Right atrium auricular region (tissue), 2 donors: ENCODE measurements at regions not wholly inside any gene's neighbourhood (a gene's known extent, or its start where the extent isn't known, plus 50 kb on each side); places are given as distances from the start of the nearest gene placed in this dataset.
A peak's percentile ranks its signal among the peaks of the same experiment; 100 is the strongest.

Experiments used
- DNase-seq: peaks from one replicate; pipeline ENCODE4 v3.0.0-alpha.2; 2019; ENCODE audit warnings: low spot score
- H3K27ac ChIP-seq, 2 donors: fragments of 200-600 bp; sonication (generic); 1 replicate in 1 of 2; 2 replicates in 1 of 2; pipeline ENCODE4 v1.5.1; 2016 to 2019
- H3K27me3 ChIP-seq, 2 donors: fragments of 200-600 bp; sonication (generic); one replicate each; pipeline versions ENCODE4 v1.5.1 to v1.6.0; 2017 to 2019
- H3K36me3 ChIP-seq: fragments of 200-600 bp; sonication (generic); one replicate; pipeline ENCODE4 v1.5.1; 2016
- H3K4me1 ChIP-seq, 2 donors: fragments of 200-600 bp; sonication (generic); one replicate each; pipeline versions ENCODE4 v1.5.1 to v1.6.0; 2017 to 2019
- H3K4me3 ChIP-seq, 2 donors: fragments of 200-600 bp; sonication (generic); 1 replicate in 1 of 2; 2 replicates in 1 of 2; pipeline ENCODE4 v1.5.1; 2017 to 2019; ENCODE audit warnings: mild to moderate bottlenecking in 1 of 2, moderate library complexity in 1 of 2
- H3K9me3 ChIP-seq, 2 donors: fragments of 200-600 bp; sonication (generic); one replicate each; pipeline ENCODE4 v1.5.1; 2019
- CTCF ChIP-seq, 2 donors: fragments of 200-600 bp; sonication (generic); IDR thresholded peaks; one replicate each; pipeline ENCODE4 v1.5.1; 2019; ENCODE audit warnings: antibody characterized with exemption in 2 of 2

DNA sequence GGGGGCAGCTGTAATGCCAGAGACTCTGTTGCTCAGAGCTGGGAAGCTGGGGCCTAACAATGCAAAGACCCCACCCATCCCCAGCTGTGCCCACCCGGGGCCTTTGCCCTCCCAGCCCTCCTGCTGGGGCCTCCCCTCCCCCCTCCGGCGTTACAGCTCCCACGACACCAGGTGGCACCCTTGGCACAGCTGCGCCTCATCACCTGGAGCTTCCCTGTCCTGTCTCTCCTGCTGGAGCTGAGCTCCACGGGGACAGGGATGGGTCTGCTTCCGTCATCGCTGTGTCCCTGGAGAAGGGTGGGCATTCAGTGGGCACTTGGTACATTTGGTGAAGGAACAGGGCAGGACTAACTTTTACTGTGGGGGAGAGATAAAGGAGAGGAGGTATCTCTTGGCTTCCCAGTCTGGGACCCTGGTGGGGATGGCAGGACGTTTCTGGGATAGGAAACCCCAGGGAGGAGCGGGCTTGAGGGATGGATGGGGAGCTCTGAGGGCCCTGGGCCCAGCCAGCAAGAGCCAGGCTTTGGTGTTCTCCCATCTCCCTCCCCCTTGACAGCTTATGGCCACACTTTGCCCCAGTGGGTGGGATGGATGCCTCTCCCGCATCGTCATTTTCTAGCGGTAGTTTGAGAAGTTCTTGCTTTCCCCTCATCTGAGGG, 453.2 kb downstream of the PTPRU start:
- Histone ChIP-seq H3K27me3 (no peaks in the 10 kb centered on the region), H3K4me3 (no peak overlapping the region), H3K36me3 (no peaks in the 10 kb centered on the region), H3K4me1 (no peaks in the 10 kb centered on the region), H3K9me3 (peaks cover 0 to 8% of the 10 kb centered on the region in 2 donors), H3K27ac (no peak overlapping the region)
- TF ChIP-seq CTCF (IDR thresholded peaks at IDR 0.05) = no peak
- DNase-seq = no peak

DNA sequence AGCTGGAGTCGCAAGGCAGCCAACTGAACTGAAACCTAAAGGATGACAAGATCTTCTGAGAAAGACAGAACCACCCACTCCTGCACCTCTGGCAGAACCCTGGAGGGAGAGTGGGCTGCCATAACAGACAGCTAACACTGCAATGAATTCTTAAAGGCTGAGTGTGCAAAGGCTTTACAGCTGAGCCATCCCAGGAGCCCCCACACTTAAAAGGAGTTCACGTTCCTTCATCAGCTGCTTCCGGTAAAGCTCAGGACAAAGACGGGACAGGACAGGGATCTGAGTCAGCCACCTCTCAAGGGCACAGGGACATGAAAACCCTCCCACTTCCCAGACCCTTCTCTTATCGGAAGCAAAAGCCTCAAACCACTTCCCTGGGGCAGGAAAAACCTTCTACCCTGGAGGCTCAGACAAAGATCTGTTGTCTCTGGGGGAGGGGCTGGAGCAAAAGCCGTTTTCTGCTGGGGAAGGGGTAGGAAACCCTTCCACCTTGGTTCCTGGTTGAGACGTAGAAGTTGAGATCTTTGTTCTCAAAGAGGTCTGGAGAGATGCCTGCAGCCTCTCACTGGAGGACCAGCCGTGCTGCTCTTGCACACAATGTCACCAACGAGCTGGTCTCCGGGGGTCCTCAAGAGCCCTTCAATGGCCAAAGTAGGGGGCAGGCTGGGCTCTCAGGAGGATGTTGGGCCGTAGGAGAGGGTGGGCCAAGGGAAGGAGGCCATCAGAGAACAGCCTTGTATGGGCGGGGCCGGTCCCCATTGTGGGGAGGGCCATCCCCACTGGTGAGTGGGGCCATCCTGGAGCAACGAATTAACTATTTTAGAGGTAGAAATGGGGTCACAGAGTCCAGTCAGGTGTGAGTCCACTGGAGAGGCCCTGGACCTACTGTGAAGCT, 452.4 kb downstream of the PTPRU start:
- DNase-seq = no peak
- H3K9me3 ChIP-seq = peaks cover 0 to 8% of the 10 kb centered on the region in 2 donors
- no peak overlapping the region for H3K4me3 ChIP-seq
- no peaks in the 10 kb centered on the region for H3K27me3 ChIP-seq
- TF ChIP-seq CTCF (IDR thresholded peaks at IDR 0.05) = no peak
- no peaks in the 10 kb centered on the region for H3K36me3 ChIP-seq
- no peak overlapping the region for H3K27ac ChIP-seq
- H3K4me1 ChIP-seq = no peaks in the 10 kb centered on the region

DNA sequence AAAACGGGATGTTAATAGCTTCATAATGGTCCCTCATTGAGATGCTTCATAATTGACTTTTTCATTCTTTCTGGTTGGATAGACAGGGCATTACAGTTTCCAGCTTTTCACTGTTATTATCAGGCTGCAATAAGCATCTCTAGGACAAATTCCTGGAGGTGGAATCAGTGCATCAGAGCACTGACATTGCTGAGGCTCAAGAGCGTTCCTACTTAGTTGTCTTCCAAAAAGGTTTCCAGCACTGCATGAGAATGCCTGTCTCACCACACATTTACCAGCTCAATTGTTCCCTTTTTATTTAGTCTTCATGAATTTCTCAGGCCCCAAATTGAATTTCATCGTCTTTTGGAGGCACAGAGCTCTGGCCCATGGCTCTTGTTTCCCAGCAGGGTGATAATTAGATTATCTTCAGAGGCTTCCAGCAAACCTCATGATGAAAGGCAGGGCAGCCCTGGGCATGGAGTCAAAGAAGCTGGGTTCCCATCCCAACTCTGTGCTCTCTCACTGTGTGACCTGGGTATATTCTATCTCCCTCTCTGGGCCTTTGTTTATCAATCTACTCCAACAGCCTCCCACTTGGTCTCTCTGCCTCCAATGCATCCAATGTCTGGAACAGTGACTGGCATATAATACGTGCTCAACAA, 451.4 kb downstream of the PTPRU start:
- H3K36me3 ChIP-seq = no peaks in the 10 kb centered on the region
- H3K9me3 ChIP-seq = peaks cover 0 to 2% of the 10 kb centered on the region in 2 donors
- no peaks in the 10 kb centered on the region for H3K4me1 ChIP-seq
- no peak for TF ChIP-seq CTCF (IDR thresholded peaks at IDR 0.05)
- H3K4me3 ChIP-seq = no peak overlapping the region
- no peaks in the 10 kb centered on the region for H3K27me3 ChIP-seq
- no peak overlapping the region for H3K27ac ChIP-seq
- DNase-seq = no peak

DNA sequence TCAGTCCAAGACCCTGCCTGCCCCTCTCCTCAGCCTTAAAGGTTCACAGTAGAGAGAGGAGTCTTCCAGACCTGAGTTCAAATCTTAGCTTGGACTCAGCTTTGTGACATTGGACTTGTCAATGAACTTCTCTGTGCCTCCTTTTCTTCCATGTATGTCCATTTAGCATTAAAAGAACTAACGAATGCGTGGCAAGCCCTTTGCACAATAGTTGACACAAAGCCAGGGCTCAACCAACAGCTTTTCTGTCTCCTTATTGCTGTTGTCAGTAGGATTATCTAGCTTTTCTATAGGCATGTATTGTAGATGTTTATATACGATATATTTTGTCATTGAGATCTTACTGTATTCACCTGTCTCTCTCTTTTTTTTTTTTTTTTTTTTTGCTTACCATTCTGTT, 450.8 kb downstream of the PTPRU start:
- Histone ChIP-seq H3K27me3 (no peaks in the 10 kb centered on the region), H3K4me1 (no peaks in the 10 kb centered on the region), H3K4me3 (no peak overlapping the region), H3K36me3 (no peaks in the 10 kb centered on the region), H3K9me3 (no peaks in the 10 kb centered on the region), H3K27ac (no peak overlapping the region)
- DNase-seq = no peak
- TF ChIP-seq CTCF (IDR thresholded peaks at IDR 0.05) = no peak

DNA sequence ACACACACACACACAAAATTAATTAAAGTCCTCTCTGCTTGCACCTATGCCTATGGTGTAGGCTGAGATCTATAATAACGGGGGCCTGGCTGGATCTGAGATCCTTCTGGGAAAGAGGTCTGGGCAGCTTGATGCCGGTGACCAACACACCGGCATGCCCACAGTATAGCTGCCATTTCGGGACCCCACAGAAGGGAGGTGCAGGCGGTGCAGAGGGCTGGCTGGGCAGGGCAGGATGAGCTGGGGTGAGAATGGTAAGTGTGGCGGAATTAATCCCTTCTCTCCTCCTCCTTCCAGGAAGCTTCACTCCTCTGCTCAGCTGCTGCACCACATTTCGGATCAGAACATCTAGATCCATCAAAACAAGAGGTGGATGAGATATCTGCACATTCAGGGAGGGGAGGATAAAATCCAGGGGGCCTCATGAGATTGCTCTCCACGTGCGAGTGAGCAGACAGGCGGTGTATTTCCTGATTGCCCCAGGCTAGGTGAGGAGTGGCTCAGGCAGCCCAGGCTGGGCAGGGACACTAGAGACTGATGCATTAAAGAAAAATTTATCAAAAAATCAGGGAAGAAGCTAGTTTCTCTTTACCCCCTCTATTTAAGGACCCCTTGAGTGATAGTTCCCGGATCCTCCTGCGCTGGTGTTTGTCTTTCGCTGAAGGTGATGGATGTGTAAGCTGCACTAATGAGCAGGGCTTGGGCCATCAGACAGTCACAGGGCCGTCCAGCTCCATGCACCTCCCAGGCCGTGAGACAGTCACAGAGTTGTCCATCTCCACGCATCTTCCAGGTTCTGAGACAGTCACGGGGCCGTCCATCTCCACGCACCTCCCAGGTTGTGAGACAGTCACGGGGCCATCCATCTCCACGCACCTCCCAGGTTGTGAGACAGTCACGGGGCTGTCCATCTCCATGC, 449.9 kb downstream of the PTPRU start:
- no peaks in the 10 kb centered on the region for H3K36me3 ChIP-seq
- H3K4me3 ChIP-seq = no peak overlapping the region
- no peak overlapping the region for H3K27ac ChIP-seq
- H3K27me3 ChIP-seq = no peaks in the 10 kb centered on the region
- no peaks in the 10 kb centered on the region for H3K4me1 ChIP-seq
- TF ChIP-seq CTCF (IDR thresholded peaks at IDR 0.05) = no peak
- DNase-seq = peak; percentile 18
- no peaks in the 10 kb centered on the region for H3K9me3 ChIP-seq
